ENCODE measurements at regions not wholly inside any gene's neighbourhood (a gene's known extent, or its start where the extent isn't known, plus 50 kb on each side); places are given as distances from the start of the nearest gene placed in this dataset.

DNA sequence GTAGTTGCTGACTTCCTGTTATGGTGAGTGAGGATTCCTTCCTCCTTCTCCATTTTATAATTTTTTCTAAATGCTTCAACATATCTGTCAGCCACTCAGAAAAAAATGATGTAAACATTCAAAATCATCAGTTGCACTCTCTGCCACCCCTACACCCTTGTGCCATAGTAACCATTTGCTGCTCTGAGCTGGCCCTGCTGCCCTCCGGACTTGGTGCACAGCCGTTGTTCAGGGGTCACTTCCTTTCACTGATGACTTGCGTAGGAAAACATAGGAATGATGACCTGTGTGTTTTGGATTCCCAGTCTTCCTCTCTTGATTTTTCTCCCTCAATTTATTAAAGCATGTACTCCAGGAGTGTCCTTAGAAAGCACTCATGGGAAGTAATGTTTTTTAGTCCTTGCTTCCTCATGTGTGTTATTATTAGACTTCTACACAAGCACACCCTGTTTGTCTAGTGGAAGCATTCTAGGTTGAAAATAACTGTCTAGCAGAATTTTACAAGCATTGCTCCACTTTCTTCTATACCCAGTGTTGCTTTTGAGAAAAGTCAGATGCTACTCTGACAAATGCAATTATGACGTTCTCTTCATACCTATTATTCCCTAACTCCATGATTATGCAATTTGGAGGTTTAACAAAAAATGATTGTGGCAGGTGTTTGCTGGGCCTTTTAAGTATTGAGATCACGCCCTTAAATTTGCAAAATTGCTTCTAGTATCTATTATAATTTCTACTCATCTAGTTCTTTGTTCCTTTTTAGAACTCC, 62.6 kb upstream of the MTPN start:
- Histone ChIP-seq H3K9ac (ENCODE audit: low read depth, low read length) (no peak overlapping the region), H3K36me3 (ENCODE audit: control insufficient read depth, insufficient read depth, low read length) (no peaks in the 10 kb centered on the region), H3K9me1 (ENCODE audit: insufficient read depth, low read length) (no peaks in the 10 kb centered on the region), H4K20me1 (ENCODE audit: insufficient read depth, low read length) (no peaks in the 10 kb centered on the region), H3K18ac (ENCODE audit: low read depth, low read length) (no peak overlapping the region), H2AK9ac (replicated peaks; ENCODE audit: low read depth, low read length, poor library complexity) (no peak overlapping the region), H4K91ac (ENCODE audit: insufficient read depth, low read depth, low read length) (no peak overlapping the region), H3K4me2 (ENCODE audit: low read depth, low read length) (no peak overlapping the region), H3K4me3 (ENCODE audit: insufficient read depth, low read depth, low read length) (no peak overlapping the region), H2AFZ (replicated peaks; ENCODE audit: low read length, poor library complexity) (no peak overlapping the region), H3K4ac (ENCODE audit: low read depth, low read length) (no peak overlapping the region), H3K79me1 (ENCODE audit: low read depth in 1 of 2, low read length in 2 of 2) (no peaks in the 10 kb centered on the region), H4K8ac (ENCODE audit: low read depth in 2 of 2, low read length in 2 of 2) (no peak overlapping the region), H2BK120ac (ENCODE audit: low read depth, low read length) (no peak overlapping the region), H3K4me1 (ENCODE audit: control insufficient read depth, insufficient read depth, low read length) (no peaks in the 10 kb centered on the region), H4K5ac (ENCODE audit: low read depth, low read length) (no peak overlapping the region), H3K14ac (replicated peaks; ENCODE audit: low read depth, low read length) (no peak overlapping the region), H2BK20ac (ENCODE audit: low read depth, low read length) (no peak overlapping the region), H3K23ac (ENCODE audit: low read depth, low read length) (no peak overlapping the region), H2AK5ac (ENCODE audit: low read depth, low read length) (no peak overlapping the region), H2BK5ac (ENCODE audit: low read depth, low read length, poor library complexity, severe bottlenecking) (no peak overlapping the region), H3K56ac (ENCODE audit: extremely low read depth, insufficient read depth, low read length) (no peak overlapping the region), H3K9me3 (ENCODE audit: control insufficient read depth, insufficient read depth, low read length) (no peaks in the 10 kb centered on the region), H3K27me3 (ENCODE audit: control insufficient read depth, insufficient read depth, low read length) (no peaks in the 10 kb centered on the region), H2BK15ac (ENCODE audit: low read depth, low read length) (no peak overlapping the region), H3K27ac (ENCODE audit: insufficient read depth, low read length) (no peak overlapping the region)
- no CpG with 5 or more reads among the region's 5 CpGs for WGBS, 2 experiments (ENCODE audit: extremely low coverage in 2 of 2, insufficient read length in 1 of 2)
- DNase-seq (no peak), ATAC-seq (ENCODE audit: low read depth) (no peak)
- dilution Hi-C loops (cut with HindIII; ENCODE audit: low sequenced_read_pairs, unreplicated experiment) (no loop called here), intact Hi-C loops (cut with micrococcal nuclease) (no loop called here), in situ Hi-C loops (cut with MboI; ENCODE audit: low sequenced_read_pairs) (no loop called here)
- no TSS peak for BruUV-seq (replicated peaks)
- CTCF ChIA-PET, result no interaction called here
- POLR2A ChIA-PET (ENCODE audit: unreplicated experiment), result no interaction called here
- TF ChIP-seq BHLHE40 (IDR thresholded peaks at IDR 0.05; ENCODE audit: low read depth, low read length), result no peak
- no peak for TF ChIP-seq NFE2L2 (IDR thresholded peaks at IDR 0.05; ENCODE audit: low read depth, low read length)
- TF ChIP-seq MXI1 (IDR thresholded peaks at IDR 0.05; ENCODE audit: borderline replicate concordance, low read depth, low read length), result no peak
- TF ChIP-seq FOS (IDR thresholded peaks at IDR 0.05; ENCODE audit: low read depth, low read length), result no peak
- TF ChIP-seq, protein P1, sequence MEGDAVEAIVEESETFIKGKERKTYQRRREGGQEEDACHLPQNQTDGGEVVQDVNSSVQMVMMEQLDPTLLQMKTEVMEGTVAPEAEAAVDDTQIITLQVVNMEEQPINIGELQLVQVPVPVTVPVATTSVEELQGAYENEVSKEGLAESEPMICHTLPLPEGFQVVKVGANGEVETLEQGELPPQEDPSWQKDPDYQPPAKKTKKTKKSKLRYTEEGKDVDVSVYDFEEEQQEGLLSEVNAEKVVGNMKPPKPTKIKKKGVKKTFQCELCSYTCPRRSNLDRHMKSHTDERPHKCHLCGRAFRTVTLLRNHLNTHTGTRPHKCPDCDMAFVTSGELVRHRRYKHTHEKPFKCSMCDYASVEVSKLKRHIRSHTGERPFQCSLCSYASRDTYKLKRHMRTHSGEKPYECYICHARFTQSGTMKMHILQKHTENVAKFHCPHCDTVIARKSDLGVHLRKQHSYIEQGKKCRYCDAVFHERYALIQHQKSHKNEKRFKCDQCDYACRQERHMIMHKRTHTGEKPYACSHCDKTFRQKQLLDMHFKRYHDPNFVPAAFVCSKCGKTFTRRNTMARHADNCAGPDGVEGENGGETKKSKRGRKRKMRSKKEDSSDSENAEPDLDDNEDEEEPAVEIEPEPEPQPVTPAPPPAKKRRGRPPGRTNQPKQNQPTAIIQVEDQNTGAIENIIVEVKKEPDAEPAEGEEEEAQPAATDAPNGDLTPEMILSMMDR (conservative IDR thresholded peaks at IDR 0.05; ENCODE audit: low read depth, low read length), result no peak
- TF ChIP-seq POLR2A (IDR thresholded peaks at IDR 0.05; ENCODE audit: low read depth, low read length), result no peak
